K562 (cell line): ENCODE measurements at regions not wholly inside any gene's neighbourhood (a gene's known extent, or its start where the extent isn't known, plus 50 kb on each side); places are given as distances from the start of the nearest gene placed in this dataset.
A peak's percentile ranks its signal among the peaks of the same experiment; 100 is the strongest.

ENCODE experiments used
- ATAC-seq: fragments of 200-7000 bp; cut with Tn5 transposase; 3 replicates; pipeline ENCODE4 v1.9.1; 2020; ENCODE audit warnings: moderate library complexity
- BruUV-seq: library from RNA; stranded (reverse); fragments of 400-500 nt; replicated peaks from 2 replicates; lab custom pipeline; 2021; lab: Mats Ljungman, UMichigan
- CTCF ChIA-PET: fragments of 300-600 bp; formaldehyde crosslinking; extraction: SDS; loops from one replicate; lab custom pipeline; 2021; ENCODE audit warnings: low intra/inter-chr PET ratio; lab: Yijun Ruan, JAX
- POLR2A ChIA-PET: fragments of 300-600, 350-650 bp; sonication (Branson Sonifier 250); formaldehyde crosslinking; extraction: SDS; loops from one replicate; lab custom pipeline; 2021; ENCODE audit warnings: antibody characterized with exemption, inconsistent platforms; lab: Yijun Ruan, JAX
- DNase-seq, 4 experiments: peaks; one replicate each; pipeline versions ENCODE4 v3.0.0 to v3.0.0-alpha.2; 2011 to 2018; ENCODE audit warnings: low spot score in 3 of 4, mixed read lengths in 3 of 4; ENCODE audit errors: extremely low read depth in 1 of 4
- FAIRE-seq: peaks from 2 replicates; lab custom pipeline; 2011; peaks lifted over from hg19 to GRCh38; lab: Jason Lieb, UNC
- H2AFZ ChIP-seq: 2 replicates; pipeline ENCODE4 v1.6.0; 2011; ENCODE audit warnings: low read depth, low read length, control low read depth, inconsistent platforms
- H3K27ac ChIP-seq: fragments of 200-600 bp; 3 replicates; pipeline ENCODE4 v1.8.0; 2011; ENCODE audit warnings: low read depth, mild to moderate bottlenecking, control low read depth, inconsistent platforms, low read length, moderate library complexity, mixed read lengths; ENCODE audit errors: extremely low read depth
- H3K27me3 ChIP-seq, 2 experiments: fragments of 300-600 bp in 1 of 2; 2 replicates in 1 of 2; 3 replicates in 1 of 2; pipeline versions ENCODE4 v1.6.0 to v1.8.0; 2011; ENCODE audit warnings: inconsistent platforms in 2 of 2, low read length in 2 of 2, mild to moderate bottlenecking in 1 of 2, mixed read lengths in 1 of 2, moderate library complexity in 1 of 2; ENCODE audit not compliant: control insufficient read depth in 2 of 2, insufficient read depth in 2 of 2
- H3K36me3 ChIP-seq: fragments of 300-600 bp; 3 replicates; pipeline ENCODE4 v1.8.0; 2011; ENCODE audit warnings: mild to moderate bottlenecking, low read length, inconsistent platforms; ENCODE audit not compliant: control insufficient read depth, insufficient read depth
- H3K4me1 ChIP-seq, 2 experiments: fragments of 200-600 bp in 1 of 2; replicated peaks in 1 of 2; 2 replicates in 1 of 2; 3 replicates in 1 of 2; pipeline versions ENCODE4 v1.5.1 to v1.8.0; 2011; ENCODE audit warnings: inconsistent platforms in 2 of 2, low read length in 2 of 2, mild to moderate bottlenecking in 1 of 2, mixed read lengths in 1 of 2, moderate library complexity in 1 of 2; ENCODE audit not compliant: control insufficient read depth in 2 of 2, insufficient read depth in 2 of 2
- H3K4me2 ChIP-seq: 2 replicates; pipeline ENCODE4 v1.6.1; 2011; ENCODE audit warnings: low read length, control low read depth, inconsistent platforms, mixed read lengths; ENCODE audit not compliant: insufficient read depth
- H3K4me3 ChIP-seq: fragments of 200-600 bp; sonication (generic), shearing (Covaris generic); 2 replicates; pipeline ENCODE4 v1.5.1; 2016; ENCODE audit warnings: control low read depth, inconsistent platforms
- H3K79me2 ChIP-seq: fragments of 200-600 bp; 3 replicates; pipeline ENCODE4 v1.8.0; 2011; ENCODE audit warnings: low read length, inconsistent platforms; ENCODE audit not compliant: control insufficient read depth, insufficient read depth
- H3K9ac ChIP-seq, 2 experiments: 2 replicates each; pipeline versions ENCODE4 v1.6.0 to v1.6.1; 2011; ENCODE audit warnings: low read depth in 2 of 2, low read length in 2 of 2, control low read depth in 1 of 2, inconsistent platforms in 1 of 2, mild to moderate bottlenecking in 1 of 2, mixed read lengths in 1 of 2; ENCODE audit not compliant: insufficient read depth in 1 of 2
- H3K9me1 ChIP-seq: one replicate; pipeline ENCODE4 v1.6.0; 2011; ENCODE audit warnings: inconsistent platforms, mild to moderate bottlenecking, low read length, moderate library complexity; ENCODE audit not compliant: control insufficient read depth, insufficient read depth
- H3K9me3 ChIP-seq: replicated peaks from 2 replicates; pipeline ENCODE4 v1.5.1; 2011; ENCODE audit warnings: low read depth, low read length, inconsistent platforms; ENCODE audit not compliant: control insufficient read depth, insufficient read depth
- H4K20me1 ChIP-seq: replicated peaks from 2 replicates; pipeline ENCODE4 v1.6.1; 2011; ENCODE audit warnings: low read length, inconsistent platforms, mixed read lengths; ENCODE audit not compliant: control insufficient read depth, insufficient read depth
- LEF1 ChIP-seq: fragments of 450-650 bp; IDR thresholded peaks from 2 replicates; pipeline ENCODE4 v1.6.1; 2016; ENCODE audit warnings: mild to moderate bottlenecking
- OTX1 ChIP-seq: fragments of 450-650 bp; formaldehyde crosslinking; IDR thresholded peaks from 2 replicates; pipeline ENCODE4 v1.4.0; 2022; ENCODE audit warnings: mild to moderate bottlenecking
- SPI1 ChIP-seq: IDR thresholded peaks from 2 replicates; pipeline ENCODE4 v1.6.1; 2011; ENCODE audit warnings: low read depth, low read length, control low read depth, borderline replicate concordance
- TFE3 ChIP-seq: fragments of 450-650 bp; formaldehyde crosslinking; IDR thresholded peaks from 2 replicates; pipeline ENCODE4 v1.4.0; 2020; ENCODE audit warnings: mild to moderate bottlenecking, mixed read lengths
- ZNF740 ChIP-seq, 3 experiments: fragments of 200-800 bp in 1 of 3; sonication (Bioruptor generic) in 1 of 3; sonication (generic) in 1 of 3; formaldehyde crosslinking in 1 of 3; IDR thresholded peaks; 2 replicates each; pipeline versions ENCODE4 v1.6.1 to v1.8.0; 2016 to 2022; ENCODE audit warnings: mild to moderate bottlenecking in 2 of 3, missing compliant biosample characterization in 2 of 3, missing genetic modification characterization in 2 of 3, missing genetic modification reagents in 1 of 3
- WGBS: fragments of 100-300 bp; shearing (Covaris generic); methylation state at CpG from one replicate; pipeline ENCODE4 v1.1.6; 2016; ENCODE audit warnings: low coverage, mixed read lengths; ENCODE audit not compliant: insufficient coverage; ENCODE audit errors: missing lambda C conversion rate; 5-methylcytosine and 5-hydroxymethylcytosine counted together
- in situ Hi-C: fragments of 300-500 bp; cut with MboI; formaldehyde crosslinking; loops from 4 replicates; pipeline ENCODE4 v1.15.0; 2018; ENCODE audit warnings: inconsistent platforms, mixed read lengths
- intact Hi-C: fragments of 100-400 bp; cut with micrococcal nuclease; formaldehyde crosslinking; loops from 2 replicates; pipeline ENCODE4 v1.14.2; 2022

GRCh38 chr18:57959278-57959677 lies 84.7 kb upstream of the NEDD4L start (continued):
- TF ChIP-seq TFE3 (CRISPR knock-in tag), result peak; percentile 45; the same call in 1 of the 2 replicates
- TF ChIP-seq, all 486 proteins: peak for 5

- Histone ChIP-seq H3K27ac (no peak overlapping the region), H3K4me2 (no peak overlapping the region), H4K20me1 (no peaks in the 10 kb centered on the region), H2AFZ (no peak overlapping the region), H3K79me2 (no peaks in the 10 kb centered on the region), H3K36me3 (no peaks in the 10 kb centered on the region), H3K4me1 (no peaks in the 10 kb centered on the region), H3K9me3 (no peaks in the 10 kb centered on the region), H3K4me3 (no peak overlapping the region), H3K9ac (no peak overlapping the region), H3K9me1 (no peaks in the 10 kb centered on the region), H3K27me3 (peaks cover 0 to 14% of the 10 kb centered on the region in 2 experiments; a peak in 3 of 5 replicates)
- intact Hi-C loops (loop anchor here (5.0 to 10.0 kb wide), 3 partner anchors 72 to 180 kb away; partner anchors contain the start of gene NEDD4L), in situ Hi-C loops (no loop called here)
- ATAC-seq, result no peak
- BruUV-seq, result no TSS peak
- no peak for DNase-seq
- WGBS, result 0% methylated on average over 3 of the region's 3 CpGs
- no peak for TF ChIP-seq LEF1
- no peak for TF ChIP-seq OTX1 (CRISPR knock-in tag)
- no peak for TF ChIP-seq ZNF740 (CRISPR knock-in tag; IDR thresholded peaks at IDR 0.05)
- TF ChIP-seq ZNF740 (tag; IDR thresholded peaks at IDR 0.05), result no peak
- TF ChIP-seq SPI1, result peak; percentile 85
- CTCF ChIA-PET, result no interaction called here
- POLR2A ChIA-PET, result interaction anchor here (1.0 kb wide), 1 partner anchor 8 kb away, joined by 3 read pairs; no protein-coding TSS in a partner anchor
- no peak for FAIRE-seq
These were observed 86.8 kb upstream of the NEDD4L start for GRCh38 chr18:57957210-57957609.
